HT-29 (cell line): ENCODE measurements at regions not wholly inside any gene's neighbourhood (a gene's known extent, or its start where the extent isn't known, plus 50 kb on each side); places are given as distances from the start of the nearest gene placed in this dataset.
A peak's percentile ranks its signal among the peaks of the same experiment; 100 is the strongest.

Source experiments
- DNase-seq: peaks from one replicate; pipeline ENCODE4 v3.0.0-alpha.2; 2015; ENCODE audit warnings: low spot score

DNA sequence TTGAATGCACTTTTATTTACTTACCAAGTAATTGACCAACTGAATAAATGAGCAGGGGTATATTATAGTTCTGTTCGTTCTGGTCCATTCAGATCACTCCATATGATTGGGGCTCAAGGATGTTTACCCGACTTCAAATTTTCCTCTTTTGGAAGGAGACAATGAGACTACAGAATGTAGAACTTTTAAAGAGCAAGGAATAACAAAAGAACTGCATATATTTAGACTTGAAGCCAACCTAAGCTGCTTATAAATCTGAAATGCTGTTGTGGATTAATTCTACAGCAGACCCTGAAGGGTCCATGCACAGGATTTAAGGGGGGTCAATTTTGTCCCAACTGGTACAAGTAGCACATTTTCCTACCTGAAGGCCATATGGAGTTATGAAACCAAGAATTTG lies 610.8 kb downstream of the RAB28 start:
- no peak for DNase-seq

DNA sequence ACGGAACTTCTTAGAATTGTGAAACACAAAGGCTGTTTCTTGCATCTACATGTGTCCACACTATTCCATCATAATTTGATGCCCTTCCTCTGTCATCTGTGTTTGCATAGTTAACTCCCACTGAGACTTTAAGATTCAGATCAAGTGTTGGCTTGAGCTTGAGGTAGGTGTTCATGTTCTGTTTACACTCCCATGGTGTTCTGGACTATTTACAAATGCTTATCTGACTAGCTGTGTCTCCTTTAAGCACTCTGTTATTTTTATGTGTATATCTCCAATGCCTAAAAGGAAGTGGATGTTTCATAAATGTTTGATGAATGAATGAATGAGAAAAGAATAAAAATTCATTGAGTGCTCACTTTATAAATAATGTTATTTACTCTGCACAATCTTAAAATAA lies 622.7 kb downstream of the RAB28 start:
- DNase-seq: no peak

DNA sequence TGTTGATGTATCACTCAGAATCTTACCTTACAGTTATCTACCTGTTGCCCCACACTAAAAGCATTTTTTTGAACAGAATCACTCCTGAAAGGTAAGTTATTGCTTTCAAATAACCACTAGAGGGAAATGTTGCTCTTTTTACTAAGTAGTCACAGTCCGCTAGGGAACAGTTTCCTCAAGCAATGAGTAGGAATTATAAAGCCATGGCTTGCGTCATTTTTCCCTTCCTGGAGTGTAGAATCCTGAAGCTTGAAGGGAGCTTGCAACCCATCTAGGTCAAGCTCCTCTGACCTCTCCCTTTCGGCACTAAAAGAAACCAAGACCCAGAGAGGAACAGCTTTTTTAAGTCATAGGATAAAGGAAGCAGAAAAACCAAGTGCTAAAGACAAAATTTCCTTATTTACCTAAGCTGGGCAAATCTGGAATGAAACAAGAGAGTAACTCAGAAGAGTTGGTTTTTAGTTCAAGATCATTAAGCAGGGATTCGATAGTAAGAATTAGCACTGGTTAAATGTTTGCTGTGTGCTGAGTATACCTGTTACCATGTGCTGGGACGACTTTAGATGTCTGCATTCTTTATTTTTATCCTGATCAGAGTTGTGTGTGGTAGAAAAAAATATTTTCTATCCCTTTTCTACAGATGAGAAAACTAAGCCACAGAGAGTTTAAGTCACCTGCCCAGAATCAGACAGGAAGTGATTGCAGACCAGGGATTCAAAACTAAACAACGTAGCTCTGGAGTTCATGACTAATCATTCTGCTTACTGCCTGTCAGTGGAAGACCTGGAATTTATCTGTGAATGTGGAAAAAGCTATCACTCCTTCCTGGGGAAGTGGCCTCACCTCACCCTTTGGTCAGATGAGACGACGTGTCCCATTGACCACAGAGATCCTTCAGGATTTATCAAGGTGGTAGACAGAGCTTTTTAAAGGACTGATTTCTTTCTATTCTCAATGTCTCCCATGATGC lies 631.5 kb downstream of the RAB28 start:
- peak; percentile 85 for DNase-seq

DNA sequence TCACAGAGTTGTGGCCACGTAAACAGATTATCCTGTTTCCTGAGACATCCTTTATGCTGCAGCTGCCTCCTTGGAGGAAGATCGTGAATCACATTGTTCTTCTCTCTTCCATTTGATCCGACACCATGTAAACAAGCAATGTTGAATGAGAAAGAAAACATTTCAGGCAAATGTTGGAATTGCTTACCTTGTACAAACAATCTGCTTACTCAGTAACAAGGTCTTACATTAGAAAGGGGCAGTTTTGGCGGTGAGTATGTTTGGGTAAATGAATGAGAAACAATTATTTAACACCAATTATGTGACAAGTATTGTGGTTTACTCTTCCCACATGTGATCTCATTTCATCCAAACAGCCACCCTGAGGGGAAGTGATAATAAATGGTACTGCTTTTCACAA lies 637.8 kb downstream of the RAB28 start:
- no peak for DNase-seq

DNA sequence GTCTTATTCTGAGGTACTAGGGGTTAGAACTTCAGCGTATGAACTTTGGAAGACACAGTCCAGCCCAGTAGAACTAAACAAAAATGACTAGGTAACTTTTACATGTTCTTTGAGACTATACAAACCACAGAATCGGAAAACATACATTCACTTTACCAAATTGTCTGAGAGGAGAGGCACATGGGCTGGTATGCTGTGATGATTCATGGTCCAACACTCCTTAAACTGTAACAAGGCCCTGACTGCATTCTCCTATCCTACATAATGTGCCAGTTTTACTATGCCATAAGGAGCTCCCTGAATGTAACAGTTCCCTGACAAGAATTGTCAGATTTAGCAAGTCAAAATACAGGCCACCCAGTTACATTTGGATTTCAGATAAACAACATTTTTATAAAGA lies 640.0 kb downstream of the RAB28 start:
- no peak for DNase-seq

DNA sequence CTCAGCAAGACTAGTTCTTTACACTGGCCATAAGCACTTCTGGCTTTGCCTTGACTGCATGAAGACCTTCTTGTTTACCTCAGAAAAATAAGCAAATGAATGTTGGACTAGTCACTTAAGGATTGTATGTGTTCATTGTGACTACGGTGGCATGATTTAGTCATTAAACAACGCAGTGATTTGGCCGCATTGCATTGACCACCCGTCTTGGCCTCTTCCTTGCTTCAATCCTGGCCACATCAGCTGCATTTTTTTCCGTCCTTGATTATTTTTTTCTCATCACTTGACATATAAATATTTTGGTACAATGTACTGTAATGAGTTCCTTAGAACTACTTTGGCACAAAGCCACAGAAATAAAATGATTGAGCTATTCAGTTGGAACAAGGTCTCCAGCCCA lies 656.2 kb downstream of the RAB28 start:
- no peak for DNase-seq

DNA sequence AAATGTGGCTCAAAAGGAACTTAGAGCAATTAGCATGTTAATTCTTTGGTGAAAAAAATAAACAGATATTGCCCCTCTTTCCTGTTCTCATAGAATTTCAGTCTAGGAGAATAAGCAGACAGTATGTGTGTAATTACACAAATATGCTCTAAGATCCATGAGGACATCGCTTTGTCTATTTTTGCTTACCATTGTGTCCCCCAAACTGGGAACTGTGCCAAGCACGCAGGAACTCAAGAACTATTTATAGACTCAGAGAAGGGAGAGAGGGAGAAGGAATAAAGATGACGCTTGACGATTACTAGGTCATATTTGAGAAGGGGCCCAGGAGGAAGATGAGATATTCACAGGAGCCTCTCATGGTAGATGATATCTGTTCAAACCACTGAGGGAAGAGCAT lies 692.6 kb downstream of the RAB28 start:
- DNase-seq: no peak

DNA sequence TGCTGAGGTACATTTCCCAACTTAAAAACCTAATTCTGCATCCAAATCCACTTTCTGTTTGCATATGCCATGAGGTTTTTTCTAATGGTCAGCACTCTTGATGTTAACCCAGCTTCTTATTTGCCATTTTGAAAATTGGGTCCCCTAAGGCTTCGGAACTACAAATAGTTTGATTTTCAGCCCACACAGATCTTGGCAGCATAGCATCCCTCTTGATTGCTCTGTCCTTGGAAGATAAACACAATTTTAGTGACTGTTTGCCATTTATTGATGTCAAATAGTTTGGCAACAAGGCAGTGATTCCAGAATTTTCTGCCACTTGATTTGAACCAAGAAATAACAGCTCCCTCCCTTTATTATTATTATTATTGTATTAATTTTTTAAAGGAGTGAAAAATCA lies 696.9 kb downstream of the RAB28 start:
- no peak for DNase-seq

DNA sequence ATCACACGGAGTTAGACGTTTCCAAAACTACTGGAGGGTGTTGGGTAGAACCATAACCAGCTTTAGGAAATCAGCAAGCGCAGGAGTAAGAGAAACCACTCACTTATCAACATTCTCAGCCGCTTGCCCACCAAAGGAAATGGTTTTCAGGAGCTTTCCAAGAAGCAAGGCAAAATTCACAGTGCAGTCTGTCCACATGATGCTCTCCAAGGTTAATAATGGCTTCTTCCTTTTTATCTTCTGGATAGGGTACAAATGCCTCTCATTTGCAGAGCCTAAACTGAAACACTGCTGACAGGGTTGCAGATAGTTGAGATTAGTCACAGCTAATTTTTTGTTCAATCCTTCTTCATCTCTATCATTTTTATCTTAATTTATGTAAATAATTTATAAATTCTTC lies 705.4 kb downstream of the RAB28 start:
- no peak for DNase-seq

DNA sequence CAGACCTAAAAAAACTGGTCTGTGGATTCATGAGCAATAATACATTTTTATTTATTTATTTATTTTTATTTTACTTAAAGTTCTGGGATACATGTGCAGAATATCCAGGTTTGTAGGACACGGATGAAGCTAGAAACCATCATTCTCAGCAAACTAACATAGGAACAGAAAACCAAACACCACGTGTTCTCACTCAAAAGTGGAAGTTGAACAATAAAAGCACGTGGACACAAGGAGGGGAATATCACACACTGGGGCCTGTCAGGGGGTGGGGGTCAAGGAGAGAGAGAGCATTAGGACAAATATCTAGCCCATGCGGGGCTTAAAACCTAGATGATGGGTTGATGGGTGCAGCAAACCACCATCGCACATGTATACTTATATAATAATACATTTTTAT lies 705.9 kb downstream of the RAB28 start:
- no peak for DNase-seq

DNA sequence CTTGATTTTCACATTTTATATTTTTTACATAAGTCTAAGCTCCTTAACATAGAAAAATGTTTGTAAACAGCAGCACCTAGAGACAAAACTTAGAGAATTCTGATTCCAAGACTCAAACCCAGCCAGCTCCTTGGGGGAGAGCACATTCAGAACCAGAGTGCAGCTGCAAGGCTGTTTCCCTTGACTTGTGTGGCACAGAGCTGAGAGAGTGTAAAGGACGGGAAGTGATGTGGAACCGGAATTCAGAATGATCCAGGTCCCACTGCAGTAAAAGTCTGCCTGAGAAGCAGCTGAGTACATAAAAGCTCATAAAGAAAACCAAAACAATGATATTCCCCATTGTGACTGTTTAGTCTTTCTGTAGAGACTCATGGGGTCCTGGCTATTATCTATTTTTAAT lies 713.8 kb downstream of the RAB28 start:
- DNase-seq: no peak

DNA sequence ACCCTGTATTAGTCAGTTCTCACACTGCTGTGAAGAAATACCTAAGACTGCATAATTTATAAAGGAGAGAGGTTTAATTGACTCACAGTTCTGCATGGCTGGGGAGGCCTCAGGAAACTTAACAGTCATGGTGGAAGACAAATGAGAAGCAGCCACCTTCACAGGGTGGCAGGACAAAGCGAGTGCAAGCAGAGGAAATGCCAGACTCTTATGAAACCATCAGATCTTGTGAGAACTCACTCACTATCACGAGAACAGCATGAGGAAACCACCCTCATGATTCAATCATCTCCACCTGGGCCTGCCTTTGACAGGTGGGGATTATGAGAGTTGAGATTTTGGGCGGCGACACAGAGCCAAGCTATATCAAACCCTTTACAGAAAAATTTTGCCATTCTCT lies 722.4 kb downstream of the RAB28 start:
- no peak for DNase-seq

DNA sequence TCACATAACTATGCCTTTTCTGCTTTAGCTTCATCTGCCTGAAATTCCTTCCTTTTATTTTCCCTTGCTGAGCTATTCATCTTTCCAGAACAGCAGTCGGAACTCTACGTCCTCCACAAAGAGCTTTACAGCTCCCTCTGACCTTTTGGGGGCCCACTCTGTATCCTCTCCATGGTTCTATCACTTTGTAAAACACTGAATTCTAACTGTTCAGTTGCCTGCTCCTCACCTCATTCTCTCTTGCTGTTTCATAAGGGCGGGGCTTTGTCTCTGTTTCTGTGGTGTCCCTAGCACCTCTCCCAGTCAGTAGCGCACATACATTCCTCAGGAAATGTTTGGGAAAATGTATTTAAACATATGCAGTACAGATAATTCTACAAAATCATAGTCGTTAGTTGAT lies 737.0 kb downstream of the RAB28 start:
- no peak for DNase-seq

DNA sequence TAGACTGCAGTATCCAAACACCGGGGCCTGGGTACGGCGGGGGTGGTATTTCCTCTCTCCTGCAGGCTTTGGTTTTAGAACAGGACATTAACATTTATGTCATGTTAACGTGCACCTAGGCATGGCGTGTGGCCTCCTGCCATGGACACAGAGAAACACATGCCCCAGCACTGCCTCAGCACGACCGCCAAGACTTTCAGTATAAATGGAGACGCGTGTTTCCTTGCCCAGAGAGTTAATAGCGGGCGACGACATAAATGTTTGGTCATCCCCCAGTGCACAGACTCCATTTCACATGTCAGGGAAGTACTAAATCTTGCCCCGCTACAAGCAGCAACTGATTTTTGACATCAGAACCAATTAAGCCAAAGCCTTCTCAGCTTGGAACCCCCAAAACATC lies 737.9 kb downstream of the RAB28 start:
- no peak for DNase-seq

DNA sequence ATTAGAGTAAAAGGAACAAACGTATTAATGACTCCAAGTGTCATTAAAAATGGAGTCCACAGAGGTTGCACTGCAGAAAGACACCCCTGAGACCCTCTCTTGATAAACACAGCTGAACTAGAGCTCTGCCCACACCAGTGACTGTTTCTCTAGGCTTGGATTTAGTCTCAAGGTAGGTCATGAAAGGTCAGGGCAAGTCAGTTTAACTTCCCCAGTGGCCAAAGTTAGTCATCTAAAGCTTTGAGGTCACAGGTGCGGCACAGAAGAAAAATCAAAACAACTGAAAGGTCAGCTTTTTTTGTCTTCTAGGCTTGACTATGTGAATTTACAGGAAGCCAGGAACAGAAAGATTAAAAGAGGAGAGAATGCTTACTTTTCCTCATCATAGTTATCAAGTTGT lies 749.6 kb downstream of the RAB28 start:
- DNase-seq: no peak

DNA sequence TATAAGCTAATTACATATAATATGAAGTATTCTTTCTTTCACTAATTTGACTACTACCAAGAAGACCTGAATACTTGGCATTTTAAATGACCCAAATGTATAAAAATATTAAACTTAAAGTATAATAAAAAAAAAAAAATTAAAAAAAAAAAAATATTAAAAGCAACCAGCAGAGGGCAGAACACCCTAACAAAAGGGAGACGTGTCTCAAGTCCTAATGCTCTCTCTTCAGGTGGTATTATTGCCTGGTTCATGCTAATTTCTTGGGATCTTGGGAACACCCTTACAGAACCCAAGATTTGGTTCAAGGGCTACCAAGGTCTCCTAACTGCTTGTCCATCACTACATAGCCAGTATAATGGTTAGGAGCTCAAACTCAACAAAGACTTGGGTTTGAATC lies 754.8 kb downstream of the RAB28 start:
- DNase-seq: peak; percentile 39

DNA sequence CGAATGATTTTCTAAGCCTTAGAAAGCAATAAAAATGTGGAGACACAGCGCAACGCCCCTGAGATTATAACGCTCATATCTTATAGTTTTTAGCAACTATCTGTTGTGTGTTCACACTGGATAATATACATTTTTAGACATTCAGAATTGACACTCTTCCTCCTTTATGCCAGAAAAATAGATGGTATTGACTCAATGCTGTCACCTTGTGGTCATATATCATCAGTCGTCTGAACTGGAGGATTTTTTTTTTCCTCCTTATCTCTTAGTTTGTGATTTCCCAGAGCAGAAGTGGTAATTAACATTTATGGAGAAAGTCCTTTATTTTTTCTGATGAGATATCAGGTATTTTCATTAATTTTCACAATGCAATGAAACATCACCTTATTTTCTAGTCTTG lies 759.6 kb downstream of the RAB28 start:
- peak; percentile 16 for DNase-seq

DNA sequence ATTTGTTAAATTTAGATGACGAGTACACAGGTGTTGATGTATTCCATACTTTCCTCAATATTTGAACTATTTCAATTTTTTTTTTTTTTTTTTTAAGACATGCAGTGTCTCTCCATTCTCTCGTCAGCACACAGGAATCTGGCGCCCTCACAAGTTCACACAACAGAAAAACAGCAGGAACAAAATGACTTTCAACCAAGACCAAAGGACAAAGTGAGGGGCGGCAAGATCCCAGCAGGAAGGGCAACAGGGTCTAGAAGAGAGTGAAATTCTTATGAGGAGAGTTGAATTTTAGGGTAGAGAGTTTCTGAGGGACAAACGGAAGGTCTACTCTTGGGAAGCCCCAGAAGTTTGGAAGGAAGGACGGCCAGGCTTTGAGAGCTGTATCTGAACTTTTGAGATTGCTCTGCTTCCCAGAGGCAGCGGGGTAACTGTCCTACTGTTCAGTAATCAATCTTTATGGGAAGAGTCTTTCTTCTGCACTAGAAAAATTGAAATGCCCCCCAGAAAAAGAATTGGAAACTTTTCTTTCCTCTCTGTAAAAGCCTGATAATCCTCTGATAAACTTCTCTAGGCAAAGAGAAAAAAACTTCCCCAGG lies 760.2 kb downstream of the RAB28 start:
- no peak for DNase-seq

DNA sequence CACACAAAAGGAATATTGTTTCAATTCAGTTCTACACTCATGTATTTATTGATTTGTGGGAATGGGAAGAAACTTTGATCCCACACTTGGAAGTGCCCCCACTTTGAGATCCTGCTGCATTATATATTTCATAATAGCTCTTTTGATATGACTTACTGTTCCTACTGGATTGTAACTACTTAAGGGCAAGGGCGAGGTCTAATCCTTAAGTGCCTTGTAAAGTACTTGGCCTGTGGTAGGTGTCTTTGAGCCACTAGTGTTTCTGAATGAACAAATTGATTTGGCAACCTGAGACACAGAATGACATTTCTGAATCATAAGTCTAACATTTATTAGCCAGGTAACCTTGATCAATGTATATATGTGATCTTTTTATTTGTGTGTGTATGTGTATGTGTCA lies 767.2 kb downstream of the RAB28 start:
- no peak for DNase-seq

DNA sequence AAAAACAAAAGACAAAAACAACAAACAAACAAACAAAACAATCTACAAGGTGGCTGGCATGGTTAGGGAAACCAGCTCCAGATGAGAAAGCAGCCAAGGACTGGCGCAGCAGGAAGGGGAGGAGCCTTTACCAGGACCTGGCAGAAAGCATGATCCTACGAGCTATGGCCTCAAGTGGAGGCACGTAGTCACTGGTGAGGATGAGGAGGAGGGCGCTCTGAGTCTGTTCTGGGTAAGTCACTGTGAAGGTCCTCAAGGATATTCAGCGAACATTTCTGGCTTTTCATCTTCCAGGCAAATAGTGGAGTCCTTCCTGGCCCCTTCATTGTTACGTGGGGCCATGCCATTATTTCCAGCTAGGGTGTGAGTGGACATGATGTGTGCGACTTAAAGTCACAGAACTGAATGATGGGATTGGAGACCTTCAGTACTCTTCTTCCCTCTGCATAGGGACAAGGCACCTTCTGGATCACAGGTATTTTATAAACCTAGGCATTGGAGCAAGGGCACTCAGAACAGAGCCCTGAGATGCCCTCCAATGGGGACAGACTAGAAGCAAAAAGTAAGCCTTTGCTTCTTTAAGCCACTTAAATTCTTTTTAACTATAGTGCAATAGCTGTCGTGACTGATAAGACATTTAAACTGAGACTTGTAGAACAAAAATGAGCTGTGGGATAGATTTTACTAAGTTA lies 771.3 kb downstream of the RAB28 start:
- DNase-seq: no peak

DNA sequence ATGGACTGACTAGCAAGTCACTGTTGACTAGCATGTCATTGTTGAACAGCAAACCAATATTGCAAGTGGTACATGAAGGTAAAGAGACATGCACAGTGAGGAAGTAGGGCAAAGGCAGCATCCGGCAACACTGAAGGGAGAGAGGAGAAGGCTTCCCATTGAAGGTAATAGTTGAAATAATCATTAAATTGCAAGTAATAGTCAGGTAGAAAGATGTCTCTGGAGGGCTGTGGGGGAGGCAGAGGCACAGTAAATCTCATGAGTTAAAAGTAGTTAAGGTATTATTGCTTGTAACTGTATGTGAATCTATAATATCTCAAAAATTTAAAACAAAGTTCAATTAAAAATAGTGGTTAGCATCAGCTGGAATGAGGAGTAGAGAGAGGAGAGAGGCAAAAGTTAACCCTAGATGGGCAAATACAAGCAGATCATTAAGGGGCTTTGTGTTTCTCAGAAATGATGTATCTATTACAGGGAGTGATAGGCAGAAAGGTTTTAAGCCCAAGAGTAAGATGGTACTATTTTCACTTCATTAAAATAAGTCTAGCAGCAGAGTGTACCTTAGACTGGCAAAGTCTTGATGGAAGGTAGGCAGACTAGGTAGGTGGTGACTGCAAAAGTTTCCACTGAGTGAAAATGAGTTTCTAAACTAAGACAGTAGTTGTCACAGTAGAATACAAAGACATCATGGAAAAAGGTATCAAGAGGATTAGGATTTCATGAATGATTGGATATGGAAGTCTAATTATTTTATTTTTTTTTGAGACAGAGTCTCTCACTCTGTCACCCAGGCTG lies 776.6 kb downstream of the RAB28 start:
- no peak for DNase-seq

DNA sequence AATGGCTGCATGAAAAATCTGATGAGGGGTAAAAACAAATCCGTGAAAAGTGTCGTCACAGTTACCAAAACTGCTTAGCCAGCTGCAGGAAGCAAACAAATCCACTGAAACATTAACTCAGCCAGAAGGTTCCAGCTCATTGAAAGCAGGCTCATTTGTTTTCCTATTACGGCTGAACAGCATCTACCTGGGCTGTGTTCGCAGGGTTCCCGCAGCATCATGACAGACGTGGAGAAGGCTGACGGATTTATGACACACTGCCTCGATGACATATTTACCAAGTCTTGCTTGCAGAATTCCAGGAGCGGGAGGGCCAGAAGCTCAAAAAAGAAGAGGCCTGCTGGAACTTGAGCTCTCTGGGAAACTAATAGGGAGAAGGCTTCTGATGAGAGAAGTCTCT lies 781.1 kb downstream of the RAB28 start:
- no peak for DNase-seq
